ENCODE measurements at regions not wholly inside any gene's neighbourhood (a gene's known extent, or its start where the extent isn't known, plus 50 kb on each side); places are given as distances from the start of the nearest gene placed in this dataset.
A peak's percentile ranks its signal among the peaks of the same experiment; 100 is the strongest.
"Not testable (repeated sequence)": the region's sequence is repeated elsewhere in the genome, so short reads cannot be mapped to it uniquely, and the experiment has no call there.

DNA sequence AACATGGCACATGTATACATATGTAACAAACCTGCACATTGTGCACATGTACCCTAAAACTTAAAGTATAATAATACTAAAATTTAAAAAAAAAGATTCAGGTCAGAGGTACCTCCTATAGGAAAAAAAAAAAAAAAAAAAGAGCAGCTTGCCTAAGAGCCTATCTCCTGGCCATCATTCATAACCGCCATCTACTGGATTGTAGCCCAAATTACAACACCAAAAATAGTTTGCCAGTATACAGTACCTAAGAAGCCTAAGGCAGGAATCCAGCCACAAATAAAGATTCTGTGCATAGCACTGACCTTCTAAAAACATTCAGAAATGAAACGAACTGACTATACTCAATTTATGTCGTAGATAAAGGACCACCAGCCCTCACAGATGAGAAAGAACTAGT is 438.4 kb upstream of the ADGRB3 start:
- no peak for DNase-seq (ENCODE audit: low spot score)
- Mint-ChIP-seq H3K4me3 (ENCODE audit: unreplicated experiment) (no peak overlapping the region), H3K4me1 (ENCODE audit: low read depth) (no peaks in the 10 kb centered on the region), H3K9me3 (ENCODE audit: low read depth) (peaks cover 25% of the 10 kb centered on the region), H3K27ac (ENCODE audit: unreplicated experiment) (no peak overlapping the region), H3K27me3 (ENCODE audit: low read depth) (no peaks in the 10 kb centered on the region), H3K36me3 (ENCODE audit: low read depth) (no peaks in the 10 kb centered on the region)
- TF ChIP-seq, protein P1, sequence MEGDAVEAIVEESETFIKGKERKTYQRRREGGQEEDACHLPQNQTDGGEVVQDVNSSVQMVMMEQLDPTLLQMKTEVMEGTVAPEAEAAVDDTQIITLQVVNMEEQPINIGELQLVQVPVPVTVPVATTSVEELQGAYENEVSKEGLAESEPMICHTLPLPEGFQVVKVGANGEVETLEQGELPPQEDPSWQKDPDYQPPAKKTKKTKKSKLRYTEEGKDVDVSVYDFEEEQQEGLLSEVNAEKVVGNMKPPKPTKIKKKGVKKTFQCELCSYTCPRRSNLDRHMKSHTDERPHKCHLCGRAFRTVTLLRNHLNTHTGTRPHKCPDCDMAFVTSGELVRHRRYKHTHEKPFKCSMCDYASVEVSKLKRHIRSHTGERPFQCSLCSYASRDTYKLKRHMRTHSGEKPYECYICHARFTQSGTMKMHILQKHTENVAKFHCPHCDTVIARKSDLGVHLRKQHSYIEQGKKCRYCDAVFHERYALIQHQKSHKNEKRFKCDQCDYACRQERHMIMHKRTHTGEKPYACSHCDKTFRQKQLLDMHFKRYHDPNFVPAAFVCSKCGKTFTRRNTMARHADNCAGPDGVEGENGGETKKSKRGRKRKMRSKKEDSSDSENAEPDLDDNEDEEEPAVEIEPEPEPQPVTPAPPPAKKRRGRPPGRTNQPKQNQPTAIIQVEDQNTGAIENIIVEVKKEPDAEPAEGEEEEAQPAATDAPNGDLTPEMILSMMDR (IDR thresholded peaks at IDR 0.05): peak; percentile 24

- H3K27me3 Mint-ChIP-seq (ENCODE audit: low read depth); H3K36me3 Mint-ChIP-seq (ENCODE audit: low read depth); H3K27ac Mint-ChIP-seq (ENCODE audit: unreplicated experiment); H3K4me3 Mint-ChIP-seq (ENCODE audit: unreplicated experiment); DNase-seq (ENCODE audit: low spot score); H3K4me1 Mint-ChIP-seq (ENCODE audit: low read depth): not testable (repeated sequence)
- peaks cover 23% of the 10 kb centered on the region for H3K9me3 Mint-ChIP-seq (ENCODE audit: low read depth)
Measured at GRCh38 chr6:68195753-68196152, 439.3 kb upstream of the ADGRB3 start.

- TF ChIP-seq, protein P1 (IDR thresholded peaks at IDR 0.05): no peak
- Mint-ChIP-seq H3K36me3 (ENCODE audit: low read depth) (no peaks in the 10 kb centered on the region), H3K4me3 (ENCODE audit: unreplicated experiment) (no peak overlapping the region), H3K9me3 (ENCODE audit: low read depth) (peaks cover 22% of the 10 kb centered on the region), H3K4me1 (ENCODE audit: low read depth) (no peaks in the 10 kb centered on the region), H3K27ac (ENCODE audit: unreplicated experiment) (no peak overlapping the region), H3K27me3 (ENCODE audit: low read depth) (no peaks in the 10 kb centered on the region)
- DNase-seq (ENCODE audit: low spot score): no peak
Measured at GRCh38 chr6:68194846-68195478, 440.1 kb upstream of the ADGRB3 start.

DNA sequence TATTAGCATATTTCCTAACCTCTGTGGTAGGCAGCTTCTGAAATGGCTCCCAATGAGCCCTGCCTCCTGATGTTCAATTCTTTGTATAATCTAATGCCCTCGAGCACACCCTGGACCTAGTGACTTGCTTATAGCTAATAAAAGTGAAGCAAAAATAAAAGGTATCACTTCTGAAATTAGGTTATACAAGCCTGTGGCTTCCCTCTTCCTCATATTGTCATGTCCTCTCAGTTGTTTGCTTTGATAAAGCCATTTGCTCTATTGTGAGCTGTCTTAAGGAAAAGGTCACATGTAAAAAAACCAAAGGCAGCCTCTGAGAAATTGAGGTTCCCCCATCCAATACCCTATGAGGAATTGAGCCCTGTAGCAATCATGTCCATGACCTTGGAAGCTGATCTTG is 442.1 kb upstream of the ADGRB3 start:
- Mint-ChIP-seq H3K36me3 (ENCODE audit: low read depth) (no peaks in the 10 kb centered on the region), H3K9me3 (ENCODE audit: low read depth) (peaks cover 13% of the 10 kb centered on the region), H3K4me3 (ENCODE audit: unreplicated experiment) (no peak overlapping the region), H3K27ac (ENCODE audit: unreplicated experiment) (no peak overlapping the region), H3K27me3 (ENCODE audit: low read depth) (no peaks in the 10 kb centered on the region), H3K4me1 (ENCODE audit: low read depth) (no peaks in the 10 kb centered on the region)
- DNase-seq (ENCODE audit: low spot score): no peak
- TF ChIP-seq, protein P1 (IDR thresholded peaks at IDR 0.05): no peak

- TF ChIP-seq, protein P1 (IDR thresholded peaks at IDR 0.05): no peak
- no peaks in the 10 kb centered on the region for H3K4me1 Mint-ChIP-seq (ENCODE audit: low read depth)
- H3K4me3 Mint-ChIP-seq (ENCODE audit: unreplicated experiment): no peak overlapping the region
- no peak overlapping the region for H3K27ac Mint-ChIP-seq (ENCODE audit: unreplicated experiment)
- no peaks in the 10 kb centered on the region for H3K9me3 Mint-ChIP-seq (ENCODE audit: low read depth)
- DNase-seq (ENCODE audit: low spot score): no peak
- peaks cover 2% of the 10 kb centered on the region for H3K27me3 Mint-ChIP-seq (ENCODE audit: low read depth)
- H3K36me3 Mint-ChIP-seq (ENCODE audit: low read depth): no peaks in the 10 kb centered on the region
Measured at GRCh38 chr6:68189217-68189815, 445.8 kb upstream of the ADGRB3 start.

DNA sequence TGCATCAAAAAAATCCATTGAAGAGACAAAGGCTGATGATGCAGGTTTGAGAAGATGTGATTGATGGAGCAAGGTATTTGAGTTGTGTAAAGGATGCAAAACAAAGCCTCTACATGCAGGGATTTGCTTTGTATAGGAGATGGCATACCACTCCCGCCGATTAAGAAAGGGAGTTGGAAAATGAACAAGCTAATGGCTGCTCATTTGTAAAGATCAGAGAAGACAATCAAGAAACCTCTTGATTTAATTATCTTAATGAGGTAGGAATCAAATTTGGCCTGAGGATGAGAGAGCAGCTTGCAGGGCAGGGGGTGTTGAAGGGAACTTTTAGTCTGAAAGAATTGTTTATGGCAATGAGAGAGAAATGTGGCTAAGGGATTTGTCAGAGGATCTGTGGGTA is 448.2 kb upstream of the ADGRB3 start:
- Mint-ChIP-seq H3K4me3 (ENCODE audit: unreplicated experiment) (no peak overlapping the region), H3K4me1 (ENCODE audit: low read depth) (no peaks in the 10 kb centered on the region), H3K27me3 (ENCODE audit: low read depth) (peaks cover 4% of the 10 kb centered on the region), H3K9me3 (ENCODE audit: low read depth) (no peaks in the 10 kb centered on the region), H3K36me3 (ENCODE audit: low read depth) (no peaks in the 10 kb centered on the region), H3K27ac (ENCODE audit: unreplicated experiment) (no peak overlapping the region)
- TF ChIP-seq, protein P1 (IDR thresholded peaks at IDR 0.05): no peak
- no peak for DNase-seq (ENCODE audit: low spot score)
